Right lung (tissue), 2 donors: ENCODE measurements at regions not wholly inside any gene's neighbourhood (a gene's known extent, or its start where the extent isn't known, plus 50 kb on each side); places are given as distances from the start of the nearest gene placed in this dataset.

Experiments used
- DNase-seq, 2 donors: peaks; one replicate each; pipeline ENCODE4 v3.0.0-alpha.2; 2013

GRCh38 chr12:13764748-13765147 lies 216.7 kb downstream of the GRIN2B start:
- DNase-seq = no peak

GRCh38 chr12:13749389-13749788 lies 232.0 kb downstream of the GRIN2B start:
- no peak for DNase-seq

GRCh38 chr12:13745111-13745860 lies 236.1 kb downstream of the GRIN2B start:
- DNase-seq = no peak

- DNase-seq = no peak
Observed at GRCh38 chr12:13744561-13744960, 236.8 kb downstream of the GRIN2B start.

GRCh38 chr12:13740149-13740545 lies 241.3 kb downstream of the GRIN2B start:
- DNase-seq = no peak

GRCh38 chr12:13735734-13736133 lies 245.7 kb downstream of the GRIN2B start:
- DNase-seq = no peak

GRCh38 chr12:13734584-13735152 lies 246.7 kb downstream of the GRIN2B start:
- DNase-seq = no peak

- DNase-seq = no peak
Observed at GRCh38 chr12:13727707-13728195, 253.7 kb downstream of the GRIN2B start.

GRCh38 chr12:13725049-13725448 lies 256.4 kb downstream of the GRIN2B start:
- DNase-seq = no peak

GRCh38 chr12:13724136-13724535 lies 257.3 kb downstream of the GRIN2B start:
- DNase-seq = no peak

- DNase-seq = no peak
Observed at GRCh38 chr12:13719986-13720385, 261.4 kb downstream of the GRIN2B start.

GRCh38 chr12:13718271-13718670 lies 263.1 kb downstream of the GRIN2B start:
- DNase-seq = no peak

- DNase-seq = no peak
Observed at GRCh38 chr12:13716119-13716518, 265.3 kb downstream of the GRIN2B start.

- DNase-seq = no peak
Observed at GRCh38 chr12:13713556-13714410, 267.6 kb downstream of the GRIN2B start.

- DNase-seq = no peak
Observed at GRCh38 chr12:13707829-13708228, 273.6 kb downstream of the GRIN2B start.

GRCh38 chr12:13702381-13702780 lies 279.0 kb downstream of the GRIN2B start:
- no peak for DNase-seq

- DNase-seq = no peak
Observed at GRCh38 chr12:13701502-13701901, 279.9 kb downstream of the GRIN2B start.

GRCh38 chr12:13697973-13698372 lies 283.4 kb downstream of the GRIN2B start:
- DNase-seq = no peak

GRCh38 chr12:13695781-13696180 lies 285.6 kb downstream of the GRIN2B start:
- DNase-seq = no peak

GRCh38 chr12:13692332-13692731 lies 289.1 kb downstream of the GRIN2B start:
- no peak for DNase-seq

- DNase-seq = no peak
Observed at GRCh38 chr12:13691598-13691997, 289.8 kb downstream of the GRIN2B start.

- DNase-seq = no peak
Observed at GRCh38 chr12:13687633-13688032, 293.8 kb downstream of the GRIN2B start.

- DNase-seq = no peak
Observed at GRCh38 chr12:13686260-13686659, 295.1 kb downstream of the GRIN2B start.
